ENCODE measurements at regions not wholly inside any gene's neighbourhood (a gene's known extent, or its start where the extent isn't known, plus 50 kb on each side); places are given as distances from the start of the nearest gene placed in this dataset.

- TF ChIP-seq ZNF629 (CRISPR knock-in tag; conservative IDR thresholded peaks at IDR 0.05), result no peak
- no peak for TF ChIP-seq EZH2 (conservative IDR thresholded peaks at IDR 0.05; ENCODE audit: low read depth, low read length)
Observed at GRCh38 chr22:48441553-48441850, 1386.2 kb downstream of the BRD1 start.

Data from HepG2 (cell line).